ENCODE measurements at regions not wholly inside any gene's neighbourhood (a gene's known extent, or its start where the extent isn't known, plus 50 kb on each side); places are given as distances from the start of the nearest gene placed in this dataset.

GRCh38 chr13:99847318-99847750 is 124.2 kb downstream of the ZIC5 start:
- no peak overlapping the region for H3K27ac Mint-ChIP-seq
- intact Hi-C loops (cut with micrococcal nuclease) = no loop called here

GRCh38 chr13:99845161-99845874 is 126.2 kb downstream of the ZIC5 start:
- Histone ChIP-seq H3K79me2 (ENCODE audit: insufficient read depth, low read length) (no peaks in the 10 kb centered on the region), H2AFZ (ENCODE audit: insufficient read depth, low read depth, low read length, poor library complexity, severe bottlenecking) (no peak overlapping the region), H3K4me2 (replicated peaks; ENCODE audit: extremely low read depth, low read length, poor library complexity, severe bottlenecking) (no peak overlapping the region), H3K4me3 (replicated peaks in 1 of 3; ENCODE audit: low read depth in 2 of 3, low read length in 3 of 3) (no peak overlapping the region), H3K27me3 (ENCODE audit: control insufficient read depth in 2 of 2, insufficient read depth in 2 of 2, low read length in 2 of 2) (no peaks in the 10 kb centered on the region), H3K36me3 (replicated peaks in 1 of 2; ENCODE audit: control insufficient read depth in 1 of 2, insufficient read depth in 2 of 2, low read length in 2 of 2) (no peaks in the 10 kb centered on the region), H3K27ac (ENCODE audit: low read depth in 1 of 2, low read length in 2 of 2) (no peak overlapping the region), H3K9me3 (replicated peaks in 1 of 2; ENCODE audit: control insufficient read depth in 1 of 2, insufficient read depth in 1 of 2, low read length in 2 of 2) (no peaks in the 10 kb centered on the region), H4K20me1 (ENCODE audit: insufficient read depth, low read length) (no peaks in the 10 kb centered on the region), H3K4me1 (ENCODE audit: control insufficient read depth in 1 of 2, insufficient read depth in 2 of 2, low read length in 2 of 2) (no peaks in the 10 kb centered on the region), H3K9ac (ENCODE audit: insufficient read depth, low read length, poor library complexity, severe bottlenecking) (no peak overlapping the region)
- Mint-ChIP-seq H3K36me3 (no peaks in the 10 kb centered on the region), H3K4me3 (no peak overlapping the region), H3K4me1 (no peaks in the 10 kb centered on the region), H3K9me3 (peaks cover 0 to 4% (median 0%) of the 10 kb centered on the region in 7 donors), H3K27ac (no peak overlapping the region), H3K27me3 (ENCODE audit: low read depth in 3 of 3) (peaks cover 1 to 7% (median 2%) of the 10 kb centered on the region in 3 donors)
- TF ChIP-seq CTCF (IDR thresholded peaks at IDR 0.05) = no peak
- no peak for DNase-seq
- intact Hi-C loops (cut with micrococcal nuclease) = no loop called here
- WGBS (ENCODE audit: insufficient coverage) = 90% methylated on average over 21 of the region's 29 CpGs

More at GRCh38 chr13:99847318-99847750, 124.2 kb downstream of the ZIC5 start:
- H3K4me3 Mint-ChIP-seq = no peak overlapping the region
- no peak overlapping the region for H3K4me2 ChIP-seq (replicated peaks; ENCODE audit: extremely low read depth, low read length, poor library complexity, severe bottlenecking)
- H2AFZ ChIP-seq (ENCODE audit: insufficient read depth, low read depth, low read length, poor library complexity, severe bottlenecking) = no peak overlapping the region
- no peaks in the 10 kb centered on the region for H3K36me3 ChIP-seq (replicated peaks in 1 of 2; ENCODE audit: control insufficient read depth in 1 of 2, insufficient read depth in 2 of 2, low read length in 2 of 2)
- H3K9me3 ChIP-seq (replicated peaks in 1 of 2; ENCODE audit: control insufficient read depth in 1 of 2, insufficient read depth in 1 of 2, low read length in 2 of 2) = no peaks in the 10 kb centered on the region
- H3K4me3 ChIP-seq (replicated peaks in 1 of 3; ENCODE audit: low read depth in 2 of 3, low read length in 3 of 3) = no peak overlapping the region
- TF ChIP-seq CTCF (IDR thresholded peaks at IDR 0.05) = no peak
- no peaks in the 10 kb centered on the region for H3K36me3 Mint-ChIP-seq
- DNase-seq = no peak
- no peaks in the 10 kb centered on the region for H3K27me3 ChIP-seq (ENCODE audit: control insufficient read depth in 2 of 2, insufficient read depth in 2 of 2, low read length in 2 of 2)
- no peaks in the 10 kb centered on the region for H3K4me1 Mint-ChIP-seq
- no peak overlapping the region for H3K27ac ChIP-seq (ENCODE audit: low read depth in 1 of 2, low read length in 2 of 2)
- H4K20me1 ChIP-seq (ENCODE audit: insufficient read depth, low read length) = no peaks in the 10 kb centered on the region
- no peak overlapping the region for H3K9ac ChIP-seq (ENCODE audit: insufficient read depth, low read length, poor library complexity, severe bottlenecking)
- WGBS (ENCODE audit: insufficient coverage) = 94% methylated on average over 3 of the region's 10 CpGs
- no peaks in the 10 kb centered on the region for H3K4me1 ChIP-seq (ENCODE audit: control insufficient read depth in 1 of 2, insufficient read depth in 2 of 2, low read length in 2 of 2)
- H3K9me3 Mint-ChIP-seq = peaks cover 0 to 4% (median 0%) of the 10 kb centered on the region in 7 donors
- H3K79me2 ChIP-seq (ENCODE audit: insufficient read depth, low read length) = no peaks in the 10 kb centered on the region
- peaks cover 1 to 7% (median 2%) of the 10 kb centered on the region in 3 donors for H3K27me3 Mint-ChIP-seq (ENCODE audit: low read depth in 3 of 3)
